ENCODE measurements at regions not wholly inside any gene's neighbourhood (a gene's known extent, or its start where the extent isn't known, plus 50 kb on each side); places are given as distances from the start of the nearest gene placed in this dataset.

DNA sequence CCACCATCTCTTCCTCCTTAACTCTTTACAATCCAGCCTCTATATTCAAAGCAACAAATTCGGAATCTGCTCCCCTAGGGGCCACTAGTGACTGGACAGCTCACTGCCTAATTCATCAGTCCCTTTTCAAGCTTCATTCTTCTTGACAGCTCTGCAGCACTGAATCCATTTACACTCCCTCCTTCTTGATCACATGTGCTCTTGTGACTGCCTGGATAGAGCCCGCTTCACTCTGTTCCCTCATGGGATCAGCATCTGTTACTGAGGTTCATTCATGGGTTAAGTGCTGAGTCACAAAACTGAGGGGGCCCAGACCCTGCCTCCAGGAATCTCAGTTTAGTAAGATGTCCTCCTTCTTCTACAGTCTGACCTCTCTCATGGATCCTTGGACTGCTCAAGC is 81.5 kb downstream of the CYRIA start:
- Histone ChIP-seq H3K4me3 (no peak overlapping the region), H3K4me1 (peaks cover 0 to 15% (median 3%) of the 10 kb centered on the region in 6 donors), H3K36me3 (peaks cover 0 to 57% (median 6%) of the 10 kb centered on the region in 6 donors), H3K27me3 (replicated peaks in 1 of 7) (no peaks in the 10 kb centered on the region), H3K27ac (peak overlapping the region in 4 of 8 donors; percentile 23 to 52 (median 30)), H3K9me3 (no peaks in the 10 kb centered on the region)
- 89 to 96% (median 94%) methylated on average over 2 of the region's 2 CpGs for WGBS, 5 donors
- intact Hi-C loops (cut with DNase I; ENCODE audit: low total_unique reads) = no loop called here
- TF ChIP-seq POLR2AphosphoS5 (IDR thresholded peaks at IDR 0.05) (no peak), POLR2A (IDR thresholded peaks at IDR 0.05) (no peak)
- TF ChIP-seq, protein P1, sequence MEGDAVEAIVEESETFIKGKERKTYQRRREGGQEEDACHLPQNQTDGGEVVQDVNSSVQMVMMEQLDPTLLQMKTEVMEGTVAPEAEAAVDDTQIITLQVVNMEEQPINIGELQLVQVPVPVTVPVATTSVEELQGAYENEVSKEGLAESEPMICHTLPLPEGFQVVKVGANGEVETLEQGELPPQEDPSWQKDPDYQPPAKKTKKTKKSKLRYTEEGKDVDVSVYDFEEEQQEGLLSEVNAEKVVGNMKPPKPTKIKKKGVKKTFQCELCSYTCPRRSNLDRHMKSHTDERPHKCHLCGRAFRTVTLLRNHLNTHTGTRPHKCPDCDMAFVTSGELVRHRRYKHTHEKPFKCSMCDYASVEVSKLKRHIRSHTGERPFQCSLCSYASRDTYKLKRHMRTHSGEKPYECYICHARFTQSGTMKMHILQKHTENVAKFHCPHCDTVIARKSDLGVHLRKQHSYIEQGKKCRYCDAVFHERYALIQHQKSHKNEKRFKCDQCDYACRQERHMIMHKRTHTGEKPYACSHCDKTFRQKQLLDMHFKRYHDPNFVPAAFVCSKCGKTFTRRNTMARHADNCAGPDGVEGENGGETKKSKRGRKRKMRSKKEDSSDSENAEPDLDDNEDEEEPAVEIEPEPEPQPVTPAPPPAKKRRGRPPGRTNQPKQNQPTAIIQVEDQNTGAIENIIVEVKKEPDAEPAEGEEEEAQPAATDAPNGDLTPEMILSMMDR (IDR thresholded peaks at IDR 0.05 in 8 of 11, conservative IDR thresholded peaks at IDR 0.05 in 3 of 11) = no peak
- DNase-seq = no peak

DNA sequence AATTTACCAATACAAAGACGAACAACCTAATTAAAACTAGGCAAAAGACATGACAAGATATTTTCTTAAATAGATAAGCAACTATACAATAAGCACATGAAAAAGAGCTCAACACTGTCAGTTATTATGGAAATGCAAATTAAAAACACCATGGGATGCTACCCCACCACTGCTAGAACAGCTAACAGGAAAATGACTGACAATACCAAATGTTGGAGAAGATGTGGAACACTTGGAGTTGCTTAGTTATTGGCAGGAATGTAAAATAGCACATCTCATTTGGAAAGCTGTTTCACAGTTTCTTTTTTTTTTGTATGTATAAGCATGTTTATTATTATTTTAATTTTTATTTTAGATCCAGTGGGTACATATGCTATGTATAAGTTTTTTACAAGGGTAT is 84.4 kb downstream of the CYRIA start:
- intact Hi-C loops (cut with DNase I; ENCODE audit: low total_unique reads) = no loop called here
- Histone ChIP-seq H3K4me1 (peaks cover 0 to 12% (median 3%) of the 10 kb centered on the region in 6 donors), H3K27ac (no peak overlapping the region), H3K27me3 (replicated peaks in 1 of 7) (no peaks in the 10 kb centered on the region), H3K9me3 (peaks cover 0 to 3% (median 0%) of the 10 kb centered on the region in 8 donors), H3K4me3 (no peak overlapping the region), H3K36me3 (peaks cover 0 to 48% (median 4%) of the 10 kb centered on the region in 6 donors)
- no peak for TF ChIP-seq POLR2A (IDR thresholded peaks at IDR 0.05)
- no peak for TF ChIP-seq POLR2AphosphoS5 (IDR thresholded peaks at IDR 0.05)
- TF ChIP-seq, protein P1 (IDR thresholded peaks at IDR 0.05 in 8 of 11, conservative IDR thresholded peaks at IDR 0.05 in 3 of 11) = no peak
- 95 to 100% (median 98%) methylated on average over 1 of the region's 1 CpG for WGBS, 5 donors
- DNase-seq = no peak

DNA sequence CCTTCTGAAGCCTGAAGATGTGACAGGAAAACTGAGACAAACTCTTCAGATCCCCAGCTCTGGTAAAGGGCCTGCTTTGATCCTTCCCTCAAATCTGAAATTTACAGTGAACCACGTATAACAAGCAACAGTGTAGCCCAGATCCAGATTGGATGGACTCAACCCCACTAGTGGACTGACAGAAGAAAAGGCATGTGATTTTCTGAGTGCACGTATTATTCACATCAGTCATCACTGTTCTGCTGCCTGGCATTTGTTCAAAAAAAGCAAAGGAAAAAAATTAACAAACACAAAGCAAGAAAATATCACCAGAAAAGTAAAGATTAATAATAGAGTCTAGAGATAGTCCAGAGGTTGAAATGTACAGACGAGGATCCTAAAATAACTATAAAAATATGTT is 87.6 kb downstream of the CYRIA start:
- Histone ChIP-seq H3K9me3 (peaks cover 0 to 24% (median 7%) of the 10 kb centered on the region in 8 donors), H3K36me3 (peaks cover 0 to 63% (median 10%) of the 10 kb centered on the region in 6 donors), H3K4me3 (no peak overlapping the region), H3K27me3 (replicated peaks in 1 of 7) (no peaks in the 10 kb centered on the region), H3K27ac (no peak overlapping the region), H3K4me1 (no peaks in the 10 kb centered on the region)
- 87 to 90% (median 89%) methylated on average over 3 of the region's 3 CpGs for WGBS, 5 donors
- DNase-seq = no peak
- intact Hi-C loops (cut with DNase I; ENCODE audit: low total_unique reads) = no loop called here
- TF ChIP-seq, protein P1 (IDR thresholded peaks at IDR 0.05 in 8 of 11, conservative IDR thresholded peaks at IDR 0.05 in 3 of 11) = no peak
- TF ChIP-seq POLR2A (IDR thresholded peaks at IDR 0.05) (no peak), POLR2AphosphoS5 (IDR thresholded peaks at IDR 0.05) (no peak)

DNA sequence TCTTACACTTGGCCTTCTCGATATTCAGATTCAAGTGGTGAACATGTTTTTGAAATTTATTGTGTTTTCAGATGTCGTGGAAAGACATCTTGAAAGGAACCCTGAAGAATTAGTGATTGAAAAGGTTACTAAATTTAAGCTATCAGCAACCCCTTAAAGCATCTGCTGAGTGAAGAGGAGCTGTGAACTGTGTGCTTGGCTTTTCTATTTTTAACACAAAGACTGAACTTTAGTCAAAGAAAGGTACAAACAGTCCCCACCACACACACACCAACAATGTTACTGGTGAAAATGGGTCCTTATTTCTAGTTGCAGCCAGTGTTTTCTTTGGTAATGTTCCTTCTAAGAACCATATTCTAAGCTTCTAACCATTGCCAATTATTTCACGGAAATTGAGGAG is 95.1 kb downstream of the CYRIA start:
- Histone ChIP-seq H3K27ac (no peak overlapping the region), H3K36me3 (peaks cover 0 to 86% (median 10%) of the 10 kb centered on the region in 6 donors), H3K27me3 (replicated peaks in 1 of 7) (no peaks in the 10 kb centered on the region), H3K9me3 (peaks cover 0 to 16% (median 7%) of the 10 kb centered on the region in 8 donors), H3K4me3 (no peak overlapping the region), H3K4me1 (no peaks in the 10 kb centered on the region)
- intact Hi-C loops (cut with DNase I; ENCODE audit: low total_unique reads) = no loop called here
- TF ChIP-seq POLR2A (IDR thresholded peaks at IDR 0.05) (no peak), POLR2AphosphoS5 (IDR thresholded peaks at IDR 0.05) (no peak)
- TF ChIP-seq, protein P1 (IDR thresholded peaks at IDR 0.05 in 8 of 11, conservative IDR thresholded peaks at IDR 0.05 in 3 of 11) = no peak
- WGBS, 5 donors = 84 to 92% (median 88%) methylated on average over 3 of the region's 3 CpGs
- no peak for DNase-seq
